COLO668 (cell line): ENCODE measurements at regions not wholly inside any gene's neighbourhood (a gene's known extent, or its start where the extent isn't known, plus 50 kb on each side); places are given as distances from the start of the nearest gene placed in this dataset.
"Not testable (repeated sequence)": the region's sequence is repeated elsewhere in the genome, so short reads cannot be mapped to it uniquely, and the experiment has no call there.

Experiments used
- DNase-seq: peaks from one replicate; lab custom pipeline; 2025; ENCODE audit not compliant: unreplicated experiment; lab: John Stamatoyannopoulos, UW

DNA sequence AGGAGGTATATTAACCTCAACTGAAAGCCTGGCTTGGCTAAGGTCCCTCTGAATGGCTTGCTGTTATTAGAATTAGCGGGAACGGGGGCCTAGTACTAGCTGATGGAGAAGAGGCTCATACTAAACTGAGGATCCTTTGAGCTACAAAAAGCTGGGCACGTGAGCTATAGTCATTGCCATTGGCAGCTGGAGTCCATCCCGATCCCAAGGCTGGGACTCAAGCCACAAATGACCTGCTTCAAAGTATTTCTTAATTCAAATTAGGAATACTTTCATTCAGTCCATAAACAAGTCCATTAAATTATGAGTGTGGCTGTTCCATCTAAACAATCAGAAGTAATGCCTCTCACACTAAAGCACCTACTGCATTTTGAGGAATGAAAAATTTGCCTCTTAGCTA, 114.5 kb downstream of the DACT1 start:
- DNase-seq: no peak

DNA sequence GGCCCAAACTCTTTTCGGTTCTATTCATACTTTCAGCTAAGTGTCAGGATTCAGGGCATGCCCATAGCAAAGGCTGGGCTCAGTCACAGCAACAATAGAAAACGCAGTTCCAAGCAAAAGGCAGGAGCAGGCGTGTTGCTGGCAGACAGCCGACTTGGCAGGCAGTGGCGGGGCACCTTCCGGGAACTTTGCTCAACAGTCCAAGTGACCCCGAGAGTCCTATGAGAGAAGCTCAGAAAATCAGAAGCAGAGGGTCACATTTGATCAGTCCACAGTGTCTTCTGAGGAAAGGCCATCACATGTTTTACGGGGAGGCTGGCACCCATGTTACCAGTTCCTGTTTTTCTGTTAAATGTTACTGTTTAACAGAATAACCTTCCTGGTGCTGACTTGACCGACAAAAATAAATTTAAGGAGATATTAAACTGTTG, 115.0 kb downstream of the DACT1 start:
- no peak for DNase-seq

DNA sequence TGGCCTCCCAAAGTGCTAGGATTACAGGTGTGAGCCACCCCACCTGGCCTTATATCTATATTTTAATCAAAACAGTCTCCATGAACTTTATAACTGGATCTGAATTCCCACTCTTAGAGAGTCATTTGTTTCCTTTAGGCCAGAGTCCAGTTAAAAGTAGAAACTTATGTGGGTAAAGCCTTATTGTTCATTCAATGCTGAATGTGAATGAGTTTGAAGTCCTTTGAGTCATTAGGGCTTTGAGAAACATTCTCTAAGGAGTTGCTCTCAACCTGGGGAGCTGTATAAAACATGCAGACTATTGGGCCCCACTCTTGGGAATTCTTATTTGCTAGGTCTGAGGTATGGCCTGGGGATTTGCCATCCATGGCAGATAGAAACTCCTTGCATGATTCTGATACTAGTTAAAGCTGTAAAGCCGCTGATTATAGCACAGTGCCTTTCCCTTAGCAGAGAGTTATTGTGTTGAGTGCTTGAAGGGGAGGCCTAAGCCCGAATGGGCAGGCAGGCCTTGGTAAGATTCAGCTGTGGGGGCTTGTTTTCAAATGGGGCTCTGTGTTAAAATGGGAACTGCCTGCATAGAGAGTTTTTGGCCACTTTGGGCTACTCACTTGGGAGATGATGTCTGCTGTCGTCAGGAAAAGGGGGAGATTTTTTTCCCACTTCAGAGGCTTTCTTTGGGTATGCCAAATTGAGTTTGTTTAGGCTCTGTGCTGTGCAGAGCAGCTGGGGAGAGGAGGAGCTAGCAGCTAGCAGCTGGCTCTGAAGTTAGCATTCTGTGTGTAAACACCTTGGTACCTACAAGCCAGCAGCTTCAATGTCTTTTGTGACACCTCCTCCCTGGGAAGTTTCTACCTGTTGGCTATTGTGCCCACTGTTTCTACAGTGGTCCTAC, 117.5 kb downstream of the DACT1 start:
- DNase-seq: peak; percentile 62

DNA sequence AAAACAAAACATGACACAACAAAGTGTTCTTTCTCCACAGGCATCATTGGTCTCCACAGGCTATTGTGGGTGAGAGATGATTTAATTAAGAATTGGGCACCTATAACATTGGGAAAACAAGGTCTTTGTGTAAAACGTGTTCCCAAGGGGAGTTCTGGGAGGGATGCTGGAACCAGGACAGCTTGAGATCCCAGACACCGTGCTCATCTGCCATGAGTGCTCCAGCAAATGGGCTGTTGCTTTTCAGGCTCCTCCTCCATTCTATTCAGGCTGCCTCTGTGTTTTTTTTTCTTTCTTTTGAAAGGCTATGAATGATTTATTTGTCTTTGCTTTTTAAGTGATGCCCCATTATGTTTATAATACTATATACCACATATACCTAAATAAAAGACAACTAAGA, 122.4 kb downstream of the DACT1 start:
- DNase-seq: no peak

DNA sequence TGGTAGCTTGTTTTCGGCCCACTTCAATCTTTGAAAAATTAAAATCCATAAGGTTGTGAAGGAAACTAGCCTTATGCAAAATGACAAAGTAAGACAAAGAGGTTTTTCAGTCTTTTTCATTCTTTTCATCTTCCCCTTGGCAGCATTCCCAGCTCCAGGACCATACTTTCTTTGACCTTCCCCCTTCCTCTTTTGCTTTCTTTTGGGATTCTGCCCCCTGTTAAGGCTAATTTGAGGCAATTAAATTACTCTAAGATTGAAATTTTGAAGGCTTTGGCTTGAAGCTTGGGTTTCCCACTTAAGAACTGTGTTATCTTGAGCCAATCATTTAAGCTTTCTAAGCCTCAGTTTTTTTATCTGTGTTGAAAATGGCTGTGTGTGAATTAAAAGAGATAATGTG, 124.9 kb downstream of the DACT1 start:
- no peak for DNase-seq

DNA sequence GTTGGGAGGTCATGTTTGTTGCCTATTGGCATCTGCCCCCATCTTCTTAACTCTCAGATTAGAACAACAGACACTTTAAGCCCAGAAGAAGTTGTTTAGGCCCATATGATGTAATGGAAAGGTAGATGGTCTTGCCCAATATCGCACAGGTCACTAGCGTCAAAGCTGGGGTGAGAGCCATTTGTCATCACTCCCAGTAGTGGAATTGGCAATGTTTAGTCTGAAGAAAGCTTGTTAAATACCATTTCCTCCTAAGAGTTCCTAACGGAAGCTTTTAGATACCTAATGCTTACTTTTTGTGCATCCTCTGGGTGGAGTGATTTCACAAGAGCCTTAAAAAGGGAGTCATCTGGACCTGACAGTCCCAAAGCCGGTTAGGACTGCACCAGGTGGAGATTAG, 125.4 kb downstream of the DACT1 start:
- DNase-seq: no peak

DNA sequence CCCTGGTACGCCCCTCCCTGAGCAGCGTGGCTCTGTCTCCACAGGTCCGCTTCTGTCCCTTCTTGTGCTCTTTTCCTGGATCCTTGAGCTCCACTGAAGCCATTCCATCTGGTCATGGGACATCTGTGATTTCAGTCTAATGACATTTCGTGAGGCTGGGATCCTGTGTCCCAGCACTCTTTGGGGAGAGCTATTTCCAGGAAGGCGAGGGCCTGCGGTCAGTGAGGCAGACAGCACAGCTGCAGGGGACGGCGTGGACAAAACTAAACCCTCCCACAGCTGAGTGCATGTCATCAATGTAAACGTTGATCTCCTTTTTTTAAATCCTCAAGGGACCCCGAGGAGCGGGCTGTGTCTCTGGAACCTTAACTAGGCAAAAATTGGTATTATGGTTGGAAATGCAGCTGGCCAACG, 127.7 kb downstream of the DACT1 start:
- no peak for DNase-seq

DNA sequence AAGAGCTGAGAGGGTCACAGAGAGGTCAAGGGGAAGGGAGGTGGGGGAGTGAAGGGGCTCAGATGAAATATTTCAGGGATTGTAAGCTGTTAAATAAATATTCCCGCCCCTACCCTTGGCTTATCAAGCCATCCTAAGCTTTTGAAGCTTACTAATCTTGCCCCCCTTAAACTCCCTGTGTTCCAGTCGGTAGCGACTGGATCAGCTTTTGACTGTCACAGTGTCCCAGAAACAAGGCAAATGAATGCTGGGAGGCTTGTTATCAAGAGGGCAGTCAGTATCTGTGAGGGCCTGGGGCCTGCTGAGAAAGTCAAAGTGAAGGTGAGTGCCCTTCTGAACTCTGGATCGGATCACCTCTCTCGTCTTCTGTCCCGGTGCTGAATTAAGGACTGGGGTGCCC, 128.1 kb downstream of the DACT1 start:
- DNase-seq: no peak

DNA sequence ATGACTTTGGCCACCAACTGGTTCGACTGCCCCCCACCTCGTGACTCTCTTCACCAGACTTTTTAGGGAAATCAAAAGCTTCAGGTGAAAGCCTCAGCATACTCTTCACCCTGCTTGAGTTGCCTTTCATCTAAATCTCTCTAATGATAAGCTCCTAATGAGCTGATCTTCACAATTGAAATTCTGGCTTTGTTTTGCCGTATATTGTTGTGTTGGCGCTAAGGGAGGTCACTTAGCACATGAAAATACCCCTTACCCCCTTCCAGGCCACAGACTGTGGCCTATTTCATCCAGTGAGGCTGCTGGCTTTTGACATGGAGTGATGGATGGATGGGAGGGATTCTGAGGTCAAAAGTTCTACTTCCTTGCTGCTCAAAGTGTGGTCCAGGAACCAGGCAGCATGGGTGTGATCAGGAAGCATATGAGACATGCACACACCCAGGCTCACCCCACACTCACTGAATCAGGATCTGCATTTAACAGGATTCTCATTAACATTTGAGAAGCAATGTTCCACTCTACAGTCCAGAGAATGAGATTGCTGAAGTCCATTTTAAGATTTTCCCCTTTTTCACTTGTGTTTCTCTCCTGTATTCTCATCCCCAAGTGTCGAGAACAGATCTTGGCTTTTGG, 131.4 kb downstream of the DACT1 start:
- DNase-seq: no peak

DNA sequence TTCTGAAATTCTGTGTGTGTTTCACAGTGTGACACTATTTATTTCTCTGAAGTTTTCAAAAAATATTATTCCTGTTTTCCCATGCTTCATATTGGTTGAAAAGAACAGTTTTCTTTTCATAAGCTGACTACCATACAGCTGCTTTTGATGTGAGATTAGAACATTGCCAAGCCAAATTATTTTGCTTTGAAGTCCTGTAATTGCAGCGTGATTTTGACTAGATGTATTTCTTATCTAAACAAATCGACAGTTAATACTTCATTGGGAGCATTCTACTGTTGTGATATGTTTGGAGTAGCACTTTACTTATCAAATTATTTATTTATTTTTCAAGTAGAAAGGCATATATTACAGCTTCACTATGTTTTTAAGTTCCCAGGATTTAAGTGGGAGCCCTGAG, 132.0 kb downstream of the DACT1 start:
- DNase-seq: no peak

DNA sequence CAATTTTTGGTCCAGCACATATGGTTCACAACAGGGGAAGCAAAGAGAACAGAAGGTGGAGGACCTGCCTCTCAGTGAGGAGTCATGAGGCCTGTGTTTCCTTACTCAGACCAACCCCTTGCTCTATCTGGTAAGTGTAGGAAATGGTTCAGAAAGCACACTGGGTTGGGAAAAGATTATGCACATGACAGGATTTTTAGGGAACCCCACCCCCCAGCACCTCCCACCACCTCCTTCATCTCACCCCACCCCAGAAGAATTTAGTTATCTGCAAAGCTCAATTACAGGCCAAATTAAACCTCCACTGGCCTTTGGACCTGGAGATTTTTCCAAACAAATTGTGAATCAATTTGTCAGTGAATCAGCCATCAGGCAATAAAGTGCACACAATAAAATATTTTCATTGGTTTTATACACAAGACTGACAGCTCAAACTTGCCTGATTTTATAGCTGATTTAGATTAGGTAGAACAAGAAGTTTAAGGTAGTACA, 132.8 kb downstream of the DACT1 start:
- no peak for DNase-seq

DNA sequence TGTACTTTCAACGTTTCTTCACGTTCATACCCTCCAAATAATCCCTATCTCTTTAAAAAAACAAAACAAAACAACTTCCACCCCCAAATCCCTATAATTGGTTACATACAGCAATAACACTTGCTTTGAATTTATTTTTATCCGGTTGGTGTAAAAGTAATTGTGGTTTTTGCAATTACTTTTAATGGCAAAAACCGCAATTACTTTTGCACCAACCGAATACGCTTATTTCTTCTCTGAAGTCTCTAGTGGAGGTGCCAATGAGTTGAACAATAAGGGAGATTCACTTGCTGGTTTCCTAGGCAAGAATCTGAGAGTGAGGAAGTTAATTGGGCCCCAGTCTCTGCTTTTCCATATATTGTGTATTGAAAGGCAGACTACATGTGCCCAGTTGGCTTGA, 133.3 kb downstream of the DACT1 start:
- no peak for DNase-seq

DNA sequence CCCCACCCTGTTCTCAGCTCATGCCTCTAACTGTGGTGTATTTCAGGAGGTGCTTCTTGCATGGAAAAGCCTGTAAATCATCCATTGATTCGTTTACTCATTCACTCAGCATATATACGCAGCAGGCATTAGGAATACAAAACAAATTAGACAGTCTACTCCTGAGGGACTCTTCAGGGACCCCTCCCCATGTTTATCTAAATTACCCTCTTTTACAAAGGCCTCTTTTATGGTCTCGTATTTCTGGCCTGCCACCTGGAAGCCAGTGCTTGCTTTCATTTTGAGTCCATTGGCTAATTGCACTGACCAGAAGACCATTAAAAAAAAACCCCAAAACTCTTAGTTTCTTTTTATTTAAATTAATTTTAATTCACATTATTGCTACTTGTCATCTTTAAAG, 134.4 kb downstream of the DACT1 start:
- no peak for DNase-seq

DNA sequence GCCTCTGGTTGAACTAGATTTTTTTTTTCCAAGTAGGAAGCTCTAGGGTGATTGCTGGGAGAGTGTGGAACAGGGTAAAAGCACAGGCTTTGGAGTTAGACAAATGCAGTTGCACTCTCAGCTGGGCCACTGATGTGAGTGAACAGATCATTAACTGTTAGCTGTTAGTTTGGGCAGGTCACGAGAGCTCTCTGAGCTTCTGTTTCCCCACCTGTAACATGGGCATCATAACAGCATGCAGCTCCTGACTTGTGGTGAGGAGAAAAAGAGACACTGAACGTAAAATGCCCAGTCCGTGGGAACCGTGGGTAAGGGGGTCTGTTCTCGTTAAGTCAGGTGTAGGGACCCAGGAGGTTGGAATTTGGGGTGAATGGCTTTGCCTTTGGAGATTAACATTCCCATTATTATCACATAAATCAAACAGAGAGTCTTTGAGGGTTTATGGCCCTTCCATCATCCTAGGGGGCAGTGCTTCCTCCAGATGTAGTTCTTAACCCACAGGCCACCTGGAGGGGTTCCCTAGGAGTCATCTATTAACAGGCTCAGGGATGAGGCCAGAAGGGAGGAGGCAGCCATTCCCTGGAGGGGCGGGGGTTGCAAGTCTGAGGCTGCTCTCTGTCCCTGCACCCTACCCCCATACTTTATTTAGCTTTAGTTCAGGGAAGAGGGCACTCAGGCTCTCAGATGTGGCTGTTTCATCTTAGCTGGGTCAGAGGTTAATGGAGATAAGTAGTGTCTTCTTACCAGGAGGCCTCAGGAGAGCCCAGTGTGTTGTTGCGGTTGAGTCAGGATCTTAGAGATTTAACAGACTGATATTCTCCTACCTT, 135.2 kb downstream of the DACT1 start:
- no peak for DNase-seq

DNA sequence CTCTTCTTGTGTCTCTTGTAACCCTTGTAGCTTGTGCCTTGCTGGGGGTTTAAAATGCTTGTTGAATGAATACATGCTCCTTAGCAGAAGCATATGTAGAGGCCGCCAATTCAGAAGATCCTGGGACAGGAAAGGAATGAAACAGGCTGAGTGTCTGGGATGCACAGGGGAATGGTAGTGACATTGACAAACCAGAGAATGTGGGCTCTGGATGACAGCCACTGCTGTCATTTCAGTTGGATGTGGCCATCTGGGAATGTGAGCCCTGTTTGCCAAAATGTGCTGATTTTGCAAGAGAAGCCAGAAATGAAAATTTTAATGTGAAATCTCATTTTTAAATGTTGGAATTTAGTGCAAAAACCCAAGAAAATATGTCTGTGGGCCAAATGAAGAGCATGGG, 136.8 kb downstream of the DACT1 start:
- no peak for DNase-seq

DNA sequence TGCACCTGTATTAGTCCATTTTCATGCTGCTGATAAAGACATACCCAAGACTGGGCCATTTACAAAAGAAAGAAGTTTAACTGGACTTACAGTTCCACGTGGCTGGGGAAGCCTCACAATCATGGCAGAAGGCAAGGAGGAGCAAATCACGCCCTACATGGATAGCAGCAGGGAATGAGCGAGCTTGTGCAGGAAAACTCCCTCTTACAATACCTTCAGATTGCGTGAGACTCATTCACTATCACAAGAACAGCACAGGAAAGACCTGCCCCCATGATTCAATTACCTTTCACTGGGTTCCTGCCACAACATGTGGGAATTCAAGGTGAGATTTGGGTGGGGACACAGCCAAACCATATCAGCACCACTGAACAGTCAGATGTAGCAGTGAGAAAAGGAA, 137.4 kb downstream of the DACT1 start:
- DNase-seq: not testable (repeated sequence)

DNA sequence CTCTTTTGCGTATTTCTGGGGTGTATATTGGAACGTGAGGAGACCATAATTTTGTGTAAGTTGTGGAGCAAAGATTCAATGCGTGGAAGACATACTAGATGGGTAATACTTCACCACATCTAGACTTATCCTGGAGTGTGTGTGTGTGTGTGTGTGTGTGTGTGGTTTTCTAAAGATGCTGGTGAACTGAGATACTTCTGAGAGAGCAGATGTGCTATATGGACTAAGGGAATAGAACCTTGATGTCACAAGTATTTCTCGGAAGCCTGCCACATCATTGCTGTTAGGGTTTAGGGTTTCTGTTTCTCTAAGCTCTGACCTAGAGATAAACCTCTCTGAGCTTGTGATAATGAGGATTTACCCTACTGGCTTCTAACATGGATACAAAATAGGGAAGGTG, 138.8 kb downstream of the DACT1 start:
- no peak for DNase-seq

DNA sequence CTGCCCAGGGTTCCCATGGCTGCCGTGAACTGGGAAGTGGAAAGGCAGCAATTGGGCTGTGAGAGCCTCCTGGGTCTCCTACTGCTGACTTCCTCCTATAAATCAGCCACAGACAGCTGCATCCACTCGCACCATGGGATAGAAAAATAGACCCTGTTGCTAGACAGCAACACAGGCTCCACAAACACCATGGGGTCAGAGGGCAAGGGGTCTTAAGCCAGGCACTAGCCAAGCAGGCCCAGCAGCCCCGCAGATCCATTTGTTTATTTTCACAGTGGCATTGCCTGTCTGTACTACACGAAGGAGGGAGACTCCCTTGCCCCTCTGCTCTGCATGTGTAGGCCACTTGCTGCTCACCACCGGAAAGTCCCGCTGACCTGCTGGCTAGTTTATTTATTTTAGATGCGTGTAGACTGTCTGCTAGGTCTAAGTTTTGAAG, 139.8 kb downstream of the DACT1 start:
- peak; percentile 30 for DNase-seq

DNA sequence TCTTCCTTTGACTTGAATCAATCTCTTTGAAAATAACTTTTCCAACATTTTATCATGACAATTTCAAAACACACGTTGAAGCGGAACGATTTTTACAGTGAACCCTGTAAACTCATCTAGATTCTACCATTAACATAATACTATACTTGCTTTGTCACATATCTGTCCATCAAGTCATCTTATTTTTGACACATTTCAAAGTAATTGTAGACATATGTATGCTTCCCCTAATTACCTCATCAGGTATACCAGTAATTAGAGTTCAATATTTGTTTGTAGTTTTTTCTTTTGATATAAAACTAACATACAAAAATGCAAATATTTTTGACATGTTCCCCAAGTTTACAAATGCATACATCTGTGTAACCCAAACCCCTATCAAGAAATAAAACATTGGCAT, 140.4 kb downstream of the DACT1 start:
- no peak for DNase-seq

DNA sequence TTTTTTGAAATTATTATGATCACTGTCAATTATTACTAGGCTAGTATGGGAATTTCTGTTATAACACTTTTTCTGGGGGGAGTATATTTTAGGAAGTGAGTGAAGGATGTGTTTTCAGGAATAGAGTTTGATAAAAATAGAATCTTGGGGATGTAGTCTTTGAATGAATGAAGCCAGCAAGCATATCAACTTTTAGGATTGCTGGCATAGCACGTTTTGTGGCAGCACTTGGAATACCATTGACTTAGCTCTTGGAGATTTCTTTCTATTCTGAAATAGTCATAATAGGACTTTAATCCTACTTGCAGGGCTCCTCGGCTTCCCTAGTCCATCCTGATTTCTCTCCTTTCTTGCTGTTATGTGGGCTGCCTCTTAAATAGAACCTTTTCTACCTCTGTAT, 141.6 kb downstream of the DACT1 start:
- no peak for DNase-seq

DNA sequence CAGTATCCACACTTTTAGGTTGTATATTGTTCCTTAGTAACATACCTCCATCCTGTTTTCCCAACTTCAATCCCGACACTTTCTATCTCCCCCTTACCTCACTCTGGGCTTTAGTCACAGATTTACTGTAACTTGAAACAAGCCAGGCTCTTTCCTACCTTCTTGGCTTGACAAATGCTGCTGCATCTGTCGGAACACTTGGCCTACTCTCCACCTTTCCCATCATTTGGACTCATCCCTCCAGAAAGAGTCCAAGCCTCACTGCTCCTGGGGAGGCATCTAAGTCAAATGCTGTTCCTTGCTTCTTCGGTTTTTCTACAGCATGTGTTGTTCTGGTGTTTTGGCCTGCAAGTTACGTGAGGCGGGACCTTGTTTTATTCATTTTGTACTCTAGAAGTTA, 142.4 kb downstream of the DACT1 start:
- DNase-seq: no peak

DNA sequence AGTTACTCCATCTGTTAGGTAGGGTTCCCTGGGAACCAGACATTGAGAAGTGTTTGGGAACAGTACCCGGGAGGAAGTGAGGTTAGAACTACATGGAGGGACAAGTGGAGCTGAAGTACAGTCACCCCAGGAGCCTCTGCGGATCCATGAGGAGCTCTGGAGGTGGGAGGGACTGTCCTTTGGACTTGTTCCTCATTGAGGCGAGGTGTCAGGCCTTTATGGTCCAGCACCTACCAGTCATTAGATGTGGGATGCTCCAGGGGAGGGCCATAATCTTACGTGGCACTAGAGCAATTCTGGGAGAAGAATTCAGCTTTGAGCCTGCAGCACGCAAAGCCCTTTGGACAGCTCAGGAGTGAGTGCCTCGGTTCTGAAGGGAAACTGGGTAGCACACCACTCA, 142.8 kb downstream of the DACT1 start:
- no peak for DNase-seq
